ENCODE measurements at regions not wholly inside any gene's neighbourhood (a gene's known extent, or its start where the extent isn't known, plus 50 kb on each side); places are given as distances from the start of the nearest gene placed in this dataset.

- TF ChIP-seq, protein P1, sequence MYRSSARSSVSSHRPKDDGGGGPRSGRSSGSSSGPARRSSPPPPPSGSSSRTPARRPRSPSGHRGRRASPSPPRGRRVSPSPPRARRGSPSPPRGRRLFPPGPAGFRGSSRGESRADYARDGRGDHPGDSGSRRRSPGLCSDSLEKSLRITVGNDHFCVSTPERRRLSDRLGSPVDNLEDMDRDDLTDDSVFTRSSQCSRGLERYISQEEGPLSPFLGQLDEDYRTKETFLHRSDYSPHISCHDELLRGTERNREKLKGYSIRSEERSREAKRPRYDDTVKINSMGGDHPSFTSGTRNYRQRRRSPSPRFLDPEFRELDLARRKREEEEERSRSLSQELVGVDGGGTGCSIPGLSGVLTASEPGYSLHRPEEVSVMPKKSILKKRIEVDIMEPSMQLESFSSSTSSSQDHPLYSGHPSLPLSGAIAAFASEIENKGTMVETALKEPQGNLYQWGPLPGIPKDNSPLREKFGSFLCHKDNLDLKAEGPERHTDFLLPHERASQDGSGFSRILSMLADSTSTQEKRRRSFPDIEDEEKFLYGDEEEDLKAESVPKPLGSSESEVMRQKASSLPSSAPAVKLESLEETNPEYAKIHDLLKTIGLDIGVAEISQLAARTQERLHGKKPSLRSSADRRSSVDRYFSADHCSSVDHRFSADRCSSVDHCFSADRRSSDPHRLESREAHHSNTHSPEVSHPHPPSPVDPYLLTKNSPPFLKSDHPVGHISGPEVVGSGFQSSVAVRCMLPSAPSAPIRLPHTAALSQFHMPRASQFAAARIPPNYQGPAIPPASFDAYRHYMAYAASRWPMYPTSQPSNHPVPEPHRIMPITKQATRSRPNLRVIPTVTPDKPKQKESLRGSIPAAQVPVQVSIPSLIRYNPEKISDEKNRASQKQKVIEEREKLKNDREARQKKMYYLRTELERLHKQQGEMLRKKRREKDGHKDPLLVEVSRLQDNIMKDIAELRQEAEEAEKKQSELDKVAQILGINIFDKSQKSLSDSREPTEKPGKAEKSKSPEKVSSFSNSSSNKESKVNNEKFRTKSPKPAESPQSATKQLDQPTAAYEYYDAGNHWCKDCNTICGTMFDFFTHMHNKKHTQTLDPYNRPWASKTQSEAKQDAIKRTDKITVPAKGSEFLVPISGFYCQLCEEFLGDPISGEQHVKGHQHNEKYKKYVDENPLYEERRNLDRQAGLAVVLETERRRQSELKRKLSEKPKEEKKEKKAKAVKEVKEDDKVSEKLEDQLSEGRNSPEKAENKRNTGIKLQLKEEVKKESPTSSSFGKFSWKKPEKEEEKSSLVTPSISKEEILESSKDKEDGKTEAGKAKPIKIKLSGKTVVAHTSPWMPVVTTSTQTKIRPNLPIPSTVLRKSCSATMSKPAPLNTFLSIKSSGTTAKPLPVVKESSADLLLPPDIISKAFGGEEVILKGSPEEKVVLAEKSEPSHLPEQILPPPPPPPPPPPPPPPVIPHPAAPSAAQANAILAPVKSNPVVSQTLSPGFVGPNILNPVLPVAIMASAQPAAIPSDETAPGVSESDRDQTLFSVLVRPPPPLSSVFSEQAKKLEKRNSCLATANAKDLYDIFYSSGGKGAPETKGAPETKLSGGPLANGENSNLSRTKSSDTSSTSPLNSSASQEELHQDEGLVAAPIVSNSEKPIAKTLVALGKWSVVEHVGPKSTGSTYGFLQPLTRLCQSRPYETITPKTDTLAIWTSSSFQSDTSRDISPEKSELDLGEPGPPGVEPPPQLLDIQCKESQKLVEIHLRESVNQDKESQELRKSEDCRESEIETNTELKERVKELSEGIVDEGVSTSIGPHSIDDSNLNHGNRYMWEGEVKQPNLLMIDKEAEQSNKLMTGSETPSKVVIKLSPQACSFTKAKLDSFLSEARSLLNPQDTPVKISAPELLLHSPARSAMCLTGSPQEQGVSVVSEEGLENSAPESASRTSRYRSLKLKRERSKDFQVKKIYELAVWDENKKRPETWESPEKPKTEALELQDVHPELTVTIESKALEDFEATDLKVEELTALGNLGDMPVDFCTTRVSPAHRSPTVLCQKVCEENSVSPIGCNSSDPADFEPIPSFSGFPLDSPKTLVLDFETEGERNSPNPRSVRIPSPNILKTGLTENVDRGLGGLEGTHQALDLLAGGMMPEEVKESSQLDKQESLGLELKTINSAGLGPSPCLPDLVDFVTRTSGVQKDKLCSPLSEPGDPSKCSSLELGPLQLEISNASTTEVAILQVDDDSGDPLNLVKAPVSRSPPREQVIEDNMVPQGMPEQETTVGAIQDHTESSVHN (IDR thresholded peaks at IDR 0.05; ENCODE audit: borderline replicate concordance in 1 of 2, low read depth in 1 of 2) = no peak
- peak; percentile 23; the same call in 1 of the 2 replicates for TF ChIP-seq ZNF24 (IDR thresholded peaks at IDR 0.05)
- no peak for TF ChIP-seq ZBTB1 (CRISPR knock-in tag; IDR thresholded peaks at IDR 0.05; ENCODE audit: borderline replicate concordance, low read depth)
- TF ChIP-seq ZNF23 (CRISPR knock-in tag; IDR thresholded peaks at IDR 0.05) = no peak
- TF ChIP-seq MAFG (tag; conservative IDR thresholded peaks at IDR 0.05) = peak; percentile 81
- TF ChIP-seq, protein P2, sequence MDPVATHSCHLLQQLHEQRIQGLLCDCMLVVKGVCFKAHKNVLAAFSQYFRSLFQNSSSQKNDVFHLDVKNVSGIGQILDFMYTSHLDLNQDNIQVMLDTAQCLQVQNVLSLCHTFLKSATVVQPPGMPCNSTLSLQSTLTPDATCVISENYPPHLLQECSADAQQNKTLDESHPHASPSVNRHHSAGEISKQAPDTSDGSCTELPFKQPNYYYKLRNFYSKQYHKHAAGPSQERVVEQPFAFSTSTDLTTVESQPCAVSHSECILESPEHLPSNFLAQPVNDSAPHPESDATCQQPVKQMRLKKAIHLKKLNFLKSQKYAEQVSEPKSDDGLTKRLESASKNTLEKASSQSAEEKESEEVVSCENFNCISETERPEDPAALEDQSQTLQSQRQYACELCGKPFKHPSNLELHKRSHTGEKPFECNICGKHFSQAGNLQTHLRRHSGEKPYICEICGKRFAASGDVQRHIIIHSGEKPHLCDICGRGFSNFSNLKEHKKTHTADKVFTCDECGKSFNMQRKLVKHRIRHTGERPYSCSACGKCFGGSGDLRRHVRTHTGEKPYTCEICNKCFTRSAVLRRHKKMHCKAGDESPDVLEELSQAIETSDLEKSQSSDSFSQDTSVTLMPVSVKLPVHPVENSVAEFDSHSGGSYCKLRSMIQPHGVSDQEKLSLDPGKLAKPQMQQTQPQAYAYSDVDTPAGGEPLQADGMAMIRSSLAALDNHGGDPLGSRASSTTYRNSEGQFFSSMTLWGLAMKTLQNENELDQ (CRISPR knock-in tag; IDR thresholded peaks at IDR 0.05; ENCODE audit: borderline replicate concordance) = no peak
- no peak for TF ChIP-seq GTF2A2 (tag; IDR thresholded peaks at IDR 0.05)
- peak in 1 of 2 experiments; percentile 55; a peak in 1 of 4 replicates for TF ChIP-seq FOXA3 (CRISPR knock-in tag; conservative IDR thresholded peaks at IDR 0.05 in 1 of 2, IDR thresholded peaks at IDR 0.05 in 1 of 2)
- TF ChIP-seq DEAF1 (CRISPR knock-in tag; IDR thresholded peaks at IDR 0.05) = peak; percentile 50
- TF ChIP-seq CHD2 (IDR thresholded peaks at IDR 0.05; ENCODE audit: low read depth, low read length) = no peak; the same call in 1 of the 2 replicates
- no peak for TF ChIP-seq NFIX (CRISPR knock-in tag; IDR thresholded peaks at IDR 0.05; ENCODE audit: low read depth)
- peak; percentile 77; the same call in 1 of the 2 replicates for TF ChIP-seq STAG1 (CRISPR knock-in tag; IDR thresholded peaks at IDR 0.05; ENCODE audit: borderline replicate concordance)
- TF ChIP-seq ZFP30 (CRISPR knock-in tag; IDR thresholded peaks at IDR 0.05; ENCODE audit: borderline replicate concordance) = no peak
Measured at GRCh38 chr7:131692131-131692960, 135.9 kb upstream of the PODXL start (continued).
